MM.1S (cell line): ENCODE measurements at regions not wholly inside any gene's neighbourhood (a gene's known extent, or its start where the extent isn't known, plus 50 kb on each side); places are given as distances from the start of the nearest gene placed in this dataset.

Experiments
- DNase-seq: peaks from one replicate; pipeline ENCODE4 v3.0.0-alpha.2; 2015
- H2AFZ ChIP-seq: fragments of 300-600 bp; sonication (generic); 2 replicates; pipeline ENCODE4 v1.6.0; 2016; ENCODE audit warnings: antibody characterized with exemption, low read length
- H3F3A ChIP-seq: fragments of 300-600 bp; sonication (generic); 2 replicates; pipeline ENCODE4 v1.6.1; 2016; ENCODE audit warnings: mild to moderate bottlenecking, antibody characterized with exemption, low read length, moderate library complexity, mixed read lengths; ENCODE audit not compliant: insufficient read depth
- H3K27ac ChIP-seq: fragments of 300-600 bp; sonication (generic); 2 replicates; pipeline ENCODE4 v1.5.1; 2016; ENCODE audit warnings: mild to moderate bottlenecking, low read length
- H3K27me3 ChIP-seq: fragments of 300-600 bp; sonication (generic); replicated peaks from 2 replicates; pipeline ENCODE4 v1.6.0; 2016; ENCODE audit warnings: low read length; ENCODE audit not compliant: insufficient read depth
- H3K36me3 ChIP-seq: fragments of 300-600 bp; sonication (generic); replicated peaks from 2 replicates; pipeline ENCODE4 v1.6.1; 2016; ENCODE audit warnings: mild to moderate bottlenecking, low read length, mixed read lengths; ENCODE audit not compliant: insufficient read depth
- H3K4me1 ChIP-seq: fragments of 300-600 bp; sonication (generic); 2 replicates; pipeline ENCODE4 v1.6.1; 2016; ENCODE audit warnings: low read length, mixed read lengths
- H3K4me2 ChIP-seq: fragments of 300-600 bp; sonication (generic); 2 replicates; pipeline ENCODE4 v1.6.0; 2016; ENCODE audit warnings: low read depth, low read length
- H3K4me3 ChIP-seq: fragments of 300-600 bp; sonication (generic); 2 replicates; pipeline ENCODE4 v1.5.1; 2016; ENCODE audit warnings: low read length, mixed read lengths
- H3K79me2 ChIP-seq: fragments of 300-600 bp; sonication (generic); 2 replicates; pipeline ENCODE4 v1.6.1; 2016; ENCODE audit warnings: mixed run types, low read length, mixed read lengths
- H3K9ac ChIP-seq: fragments of 300-600 bp; sonication (generic); 2 replicates; pipeline ENCODE4 v1.6.1; 2016; ENCODE audit warnings: low read length, mixed read lengths
- H3K9me2 ChIP-seq: fragments of 300-600 bp; sonication (generic); replicated peaks from 2 replicates; pipeline ENCODE4 v1.6.1; 2016; ENCODE audit warnings: mild to moderate bottlenecking, low read length, mixed read lengths; ENCODE audit not compliant: insufficient read depth
- H3K9me3 ChIP-seq: fragments of 300-600 bp; sonication (generic); replicated peaks from 2 replicates; pipeline ENCODE4 v1.6.1; 2016; ENCODE audit warnings: mild to moderate bottlenecking, low read length, mixed read lengths; ENCODE audit not compliant: insufficient read depth
- H4K20me1 ChIP-seq: fragments of 300-600 bp; sonication (generic); 2 replicates; pipeline ENCODE4 v1.6.1; 2016; ENCODE audit warnings: mild to moderate bottlenecking, low read length, moderate library complexity, mixed read lengths; ENCODE audit not compliant: insufficient read depth
- EZH2 ChIP-seq: fragments of 300-600 bp; sonication (generic); optimal IDR thresholded peaks from 2 replicates; pipeline ENCODE3; 2017; ENCODE audit warnings: low read depth, mild to moderate bottlenecking, antibody characterized with exemption, low read length, mixed read lengths
- EZH2phosphoT487 ChIP-seq: fragments of 300-600 bp; sonication (generic); IDR thresholded peaks from 2 replicates; pipeline ENCODE4 v1.6.1; 2018; ENCODE audit warnings: antibody characterized with exemption, low read length
- TF ChIP-seq, protein P1 (sequence below): fragments of 300-600 bp; sonication (generic); IDR thresholded peaks from 2 replicates; pipeline ENCODE4 v1.5.1; 2016; ENCODE audit warnings: antibody characterized with exemption, low read length, mixed read lengths

DNA sequence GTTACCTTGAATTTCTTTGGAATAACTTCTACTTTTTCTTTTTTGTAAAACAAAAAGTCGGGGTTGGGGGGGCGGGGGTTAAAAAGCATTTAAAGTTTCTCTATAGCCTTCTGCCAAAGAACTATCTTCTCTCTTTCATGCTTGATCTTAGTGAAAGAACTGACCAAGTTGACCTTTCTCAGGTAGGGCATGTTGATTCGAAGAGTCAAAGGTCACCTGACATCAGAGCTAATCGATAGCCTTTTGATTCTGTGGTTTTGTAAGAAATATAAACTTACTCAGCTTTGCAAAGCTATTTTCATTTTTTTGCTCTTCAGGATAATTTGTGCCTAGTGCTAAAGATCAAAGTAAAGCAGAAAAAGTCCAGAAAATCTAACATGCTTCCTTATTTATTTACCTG, 181.5 kb downstream of the IRS2 start:
- no peak for DNase-seq

DNA sequence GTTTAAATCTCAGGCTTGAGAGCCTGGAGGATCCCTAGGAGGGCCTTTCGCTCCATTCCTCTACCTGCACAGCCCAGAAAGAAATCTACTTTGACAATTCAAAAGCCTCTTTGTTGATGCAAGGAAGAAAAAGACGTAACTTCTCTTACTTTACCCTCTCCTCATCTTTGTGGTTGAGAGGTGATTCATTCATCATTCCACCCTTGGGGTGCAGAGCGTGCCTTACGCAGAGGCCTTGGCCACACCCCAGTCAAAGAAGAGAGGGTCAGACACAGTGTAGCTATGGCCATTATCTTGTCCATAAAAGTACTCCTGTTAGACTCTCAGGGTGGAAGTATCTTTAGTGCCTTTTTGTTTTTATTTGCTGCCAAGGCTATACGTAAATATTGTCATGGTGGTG, 184.0 kb downstream of the IRS2 start:
- H3K4me2 ChIP-seq = no peak overlapping the region
- H3K4me3 ChIP-seq = no peak overlapping the region
- no peaks in the 10 kb centered on the region for H3K4me1 ChIP-seq
- H3K9me2 ChIP-seq = no peaks in the 10 kb centered on the region
- no peaks in the 10 kb centered on the region for H3K79me2 ChIP-seq
- no peak overlapping the region for H3K27ac ChIP-seq
- no peak for TF ChIP-seq EZH2phosphoT487
- TF ChIP-seq, protein P1, sequence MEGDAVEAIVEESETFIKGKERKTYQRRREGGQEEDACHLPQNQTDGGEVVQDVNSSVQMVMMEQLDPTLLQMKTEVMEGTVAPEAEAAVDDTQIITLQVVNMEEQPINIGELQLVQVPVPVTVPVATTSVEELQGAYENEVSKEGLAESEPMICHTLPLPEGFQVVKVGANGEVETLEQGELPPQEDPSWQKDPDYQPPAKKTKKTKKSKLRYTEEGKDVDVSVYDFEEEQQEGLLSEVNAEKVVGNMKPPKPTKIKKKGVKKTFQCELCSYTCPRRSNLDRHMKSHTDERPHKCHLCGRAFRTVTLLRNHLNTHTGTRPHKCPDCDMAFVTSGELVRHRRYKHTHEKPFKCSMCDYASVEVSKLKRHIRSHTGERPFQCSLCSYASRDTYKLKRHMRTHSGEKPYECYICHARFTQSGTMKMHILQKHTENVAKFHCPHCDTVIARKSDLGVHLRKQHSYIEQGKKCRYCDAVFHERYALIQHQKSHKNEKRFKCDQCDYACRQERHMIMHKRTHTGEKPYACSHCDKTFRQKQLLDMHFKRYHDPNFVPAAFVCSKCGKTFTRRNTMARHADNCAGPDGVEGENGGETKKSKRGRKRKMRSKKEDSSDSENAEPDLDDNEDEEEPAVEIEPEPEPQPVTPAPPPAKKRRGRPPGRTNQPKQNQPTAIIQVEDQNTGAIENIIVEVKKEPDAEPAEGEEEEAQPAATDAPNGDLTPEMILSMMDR = no peak
- no peak for TF ChIP-seq EZH2
- no peaks in the 10 kb centered on the region for H3K27me3 ChIP-seq
- H3K36me3 ChIP-seq = no peaks in the 10 kb centered on the region
- H3K9me3 ChIP-seq = no peaks in the 10 kb centered on the region
- DNase-seq = no peak
- H2AFZ ChIP-seq = no peak overlapping the region
- no peaks in the 10 kb centered on the region for H4K20me1 ChIP-seq
- H3F3A ChIP-seq = no peaks in the 10 kb centered on the region
- H3K9ac ChIP-seq = no peak overlapping the region

More for the DNA sequence above, 181.5 kb downstream of the IRS2 start:
- Histone ChIP-seq H2AFZ (no peak overlapping the region), H3K27ac (no peak overlapping the region), H4K20me1 (no peaks in the 10 kb centered on the region), H3F3A (no peaks in the 10 kb centered on the region), H3K27me3 (no peaks in the 10 kb centered on the region), H3K9ac (no peak overlapping the region), H3K4me3 (no peak overlapping the region), H3K4me1 (no peaks in the 10 kb centered on the region), H3K79me2 (no peaks in the 10 kb centered on the region), H3K9me3 (no peaks in the 10 kb centered on the region), H3K4me2 (no peak overlapping the region), H3K9me2 (no peaks in the 10 kb centered on the region), H3K36me3 (no peaks in the 10 kb centered on the region)
- TF ChIP-seq EZH2 = no peak
- TF ChIP-seq, protein P1 = no peak

DNA sequence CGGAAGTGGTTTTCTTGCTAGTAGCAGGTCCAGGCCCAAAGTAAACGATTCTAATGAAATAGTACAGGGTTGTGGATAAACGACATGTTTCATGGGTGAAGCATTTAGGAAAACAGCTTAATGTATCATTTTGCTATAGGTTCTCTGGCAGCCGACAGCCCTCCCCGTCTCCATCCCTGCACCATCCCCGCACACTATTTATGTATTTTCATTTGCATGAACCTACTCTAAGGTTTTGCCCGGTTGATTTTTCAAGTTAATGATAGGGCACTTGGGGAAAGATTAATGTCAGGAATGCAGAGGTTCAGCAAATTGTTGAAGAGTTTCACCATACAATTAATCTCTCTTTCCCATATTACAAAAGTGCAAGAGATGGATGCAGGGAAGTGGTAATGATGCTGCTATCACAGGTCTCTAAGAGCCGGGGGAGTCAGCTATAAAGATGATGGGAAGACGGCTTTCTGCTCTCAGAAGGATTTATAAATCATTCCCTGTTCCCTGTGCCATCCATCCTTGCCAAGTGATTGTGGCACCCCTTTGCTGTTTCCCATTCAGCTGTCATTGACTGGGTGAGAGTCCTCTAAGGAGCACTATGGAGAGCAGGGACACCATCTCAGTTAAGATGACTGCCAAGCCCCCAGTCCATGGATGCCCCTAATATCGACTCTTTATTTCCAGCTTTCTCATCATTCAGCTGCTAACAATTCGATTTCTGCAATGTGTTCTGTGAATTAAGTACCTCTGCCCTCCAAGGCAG, 186.3 kb downstream of the IRS2 start:
- TF ChIP-seq, protein P1 = no peak
- TF ChIP-seq EZH2 = no peak
- TF ChIP-seq EZH2phosphoT487 = no peak
- no peak for DNase-seq
- no peak overlapping the region for H3K4me2 ChIP-seq
- H3F3A ChIP-seq = no peaks in the 10 kb centered on the region
- H3K27ac ChIP-seq = no peak overlapping the region
- no peaks in the 10 kb centered on the region for H3K9me3 ChIP-seq
- no peak overlapping the region for H3K9ac ChIP-seq
- no peaks in the 10 kb centered on the region for H3K79me2 ChIP-seq
- no peaks in the 10 kb centered on the region for H3K27me3 ChIP-seq
- no peaks in the 10 kb centered on the region for H4K20me1 ChIP-seq
- no peak overlapping the region for H3K4me3 ChIP-seq
- H2AFZ ChIP-seq = no peak overlapping the region
- H3K4me1 ChIP-seq = no peaks in the 10 kb centered on the region
- no peaks in the 10 kb centered on the region for H3K36me3 ChIP-seq
- H3K9me2 ChIP-seq = no peaks in the 10 kb centered on the region
